ENCODE measurements at regions not wholly inside any gene's neighbourhood (a gene's known extent, or its start where the extent isn't known, plus 50 kb on each side); places are given as distances from the start of the nearest gene placed in this dataset.

- BruUV-seq (replicated peaks) = no TSS peak
These were observed 1538.8 kb downstream of the RPA4 start for GRCh38 chrX:98422536-98422935.

GRCh38 chrX:98432413-98432812 is 1548.7 kb downstream of the RPA4 start:
- intact Hi-C loops (cut with micrococcal nuclease) = no loop called here

More at GRCh38 chrX:98422536-98422935, 1538.8 kb downstream of the RPA4 start:
- no peaks in the 10 kb centered on the region for H3K4me1 ChIP-seq (ENCODE audit: control insufficient read depth in 1 of 2, insufficient read depth in 2 of 2, low read length in 2 of 2)
- H3K9ac ChIP-seq (ENCODE audit: low read length) = no peak overlapping the region
- POLR2A ChIA-PET = no interaction called here
- intact Hi-C loops (cut with micrococcal nuclease) = no loop called here
- DNase-seq (ENCODE audit: low read depth, low spot score) = no peak
- no peak overlapping the region for H3K4me3 ChIP-seq (replicated peaks in 1 of 2; ENCODE audit: low read depth in 1 of 2, low read length in 2 of 2)
- CTCF ChIA-PET = no interaction called here
- H3K27ac ChIP-seq (ENCODE audit: low read depth, low read length) = no peak overlapping the region
- H2AFZ ChIP-seq (ENCODE audit: low read depth, low read length, poor library complexity, severe bottlenecking) = no peak overlapping the region
- ATAC-seq = no peak
- H4K20me1 ChIP-seq (ENCODE audit: insufficient read depth) = no peaks in the 10 kb centered on the region
- no peaks in the 10 kb centered on the region for H3K36me3 ChIP-seq (ENCODE audit: control insufficient read depth in 1 of 2, insufficient read depth in 2 of 2, low read length in 2 of 2)
- H3K9me2 ChIP-seq (ENCODE audit: insufficient read depth) = no peaks in the 10 kb centered on the region
- no peak overlapping the region for H3K4me2 ChIP-seq (ENCODE audit: low read length)
- RAD21 ChIA-PET (ENCODE audit: low non-redundant PET in 1 of 2, low total read pairs in 2 of 2, uncharacterized antibody in 2 of 2, unreplicated experiment in 2 of 2) = no interaction called here
- no peaks in the 10 kb centered on the region for H3K79me2 ChIP-seq (ENCODE audit: insufficient read depth, low read length)
- TF ChIP-seq YY1 (IDR thresholded peaks at IDR 0.05; ENCODE audit: extremely low read depth, insufficient replicate concordance, low read depth, low read length) (no peak), POLR2AphosphoS5 (IDR thresholded peaks at IDR 0.05; ENCODE audit: low read depth, low read length) (no peak)
- H3K27me3 ChIP-seq (ENCODE audit: insufficient read depth, low read length) = no peaks in the 10 kb centered on the region
- no peaks in the 10 kb centered on the region; a peak in 1 of 4 replicates for H3K9me3 ChIP-seq (ENCODE audit: control insufficient read depth in 1 of 2, insufficient read depth in 1 of 2, low read depth in 1 of 2, low read length in 2 of 2)

More at GRCh38 chrX:98432413-98432812, 1548.7 kb downstream of the RPA4 start:
- H4K20me1 ChIP-seq (ENCODE audit: insufficient read depth) = no peaks in the 10 kb centered on the region
- no peaks in the 10 kb centered on the region for H3K4me1 ChIP-seq (ENCODE audit: control insufficient read depth in 1 of 2, insufficient read depth in 2 of 2, low read length in 2 of 2)
- H3K27me3 ChIP-seq (ENCODE audit: insufficient read depth, low read length) = no peaks in the 10 kb centered on the region
- H3K4me2 ChIP-seq (ENCODE audit: low read length) = no peak overlapping the region
- H3K27ac ChIP-seq (ENCODE audit: low read depth, low read length) = no peak overlapping the region
- no peak for DNase-seq (ENCODE audit: low read depth, low spot score)
- H2AFZ ChIP-seq (ENCODE audit: low read depth, low read length, poor library complexity, severe bottlenecking) = no peak overlapping the region
- H3K9me3 ChIP-seq (ENCODE audit: control insufficient read depth in 1 of 2, insufficient read depth in 1 of 2, low read depth in 1 of 2, low read length in 2 of 2) = no peaks in the 10 kb centered on the region
- no peaks in the 10 kb centered on the region for H3K9me2 ChIP-seq (ENCODE audit: insufficient read depth)
- RAD21 ChIA-PET (ENCODE audit: low non-redundant PET in 1 of 2, low total read pairs in 2 of 2, uncharacterized antibody in 2 of 2, unreplicated experiment in 2 of 2) = no interaction called here
- POLR2A ChIA-PET = no interaction called here
- BruUV-seq (replicated peaks) = no TSS peak
- H3K36me3 ChIP-seq (ENCODE audit: control insufficient read depth in 1 of 2, insufficient read depth in 2 of 2, low read length in 2 of 2) = no peaks in the 10 kb centered on the region
- CTCF ChIA-PET = no interaction called here
- no peak overlapping the region for H3K4me3 ChIP-seq (replicated peaks in 1 of 2; ENCODE audit: low read depth in 1 of 2, low read length in 2 of 2)
- no peak for ATAC-seq
- TF ChIP-seq CEBPB (IDR thresholded peaks at IDR 0.05; ENCODE audit: low read depth) = no peak
- no peak for TF ChIP-seq TCF7L2 (IDR thresholded peaks at IDR 0.05; ENCODE audit: borderline replicate concordance, extremely low read depth, insufficient read depth, insufficient read length)
- TF ChIP-seq FOSL1 (IDR thresholded peaks at IDR 0.05; ENCODE audit: low read depth) = no peak
- no peak for TF ChIP-seq POLR2AphosphoS5 (IDR thresholded peaks at IDR 0.05; ENCODE audit: low read depth, low read length)
- no peak for TF ChIP-seq SP1 (IDR thresholded peaks at IDR 0.05; ENCODE audit: low read depth)
- TF ChIP-seq EGR1 (IDR thresholded peaks at IDR 0.05; ENCODE audit: low read depth) = no peak
- TF ChIP-seq CBX3 (IDR thresholded peaks at IDR 0.05; ENCODE audit: low read depth) = no peak
- TF ChIP-seq RAD21 (IDR thresholded peaks at IDR 0.05; ENCODE audit: low read depth) = no peak
- no peak for TF ChIP-seq ZFX (IDR thresholded peaks at IDR 0.05)
- no peak for TF ChIP-seq ZBTB33 (IDR thresholded peaks at IDR 0.05; ENCODE audit: extremely low read depth, insufficient replicate concordance, low read length)
- no peak for TF ChIP-seq SIN3A (IDR thresholded peaks at IDR 0.05; ENCODE audit: low read depth)
- no peak for TF ChIP-seq MAX (IDR thresholded peaks at IDR 0.05)
- no peak for TF ChIP-seq JUND (IDR thresholded peaks at IDR 0.05)
- TF ChIP-seq ELF1 (IDR thresholded peaks at IDR 0.05; ENCODE audit: borderline replicate concordance, low read depth) = no peak
- TF ChIP-seq POLR2A (IDR thresholded peaks at IDR 0.05; ENCODE audit: borderline replicate concordance, extremely low read depth, insufficient read depth, insufficient read length) = no peak
- no peak for TF ChIP-seq ZNF274 (IDR thresholded peaks at IDR 0.05; ENCODE audit: low read depth, low read length)
- no peak overlapping the region for H3K9ac ChIP-seq (ENCODE audit: low read length)
- H3K79me2 ChIP-seq (ENCODE audit: insufficient read depth, low read length) = no peaks in the 10 kb centered on the region

All from HCT116 (cell line).